Thyroid gland (tissue), 4 donors: ENCODE measurements at regions not wholly inside any gene's neighbourhood (a gene's known extent, or its start where the extent isn't known, plus 50 kb on each side); places are given as distances from the start of the nearest gene placed in this dataset.

Experiments used
- CTCF ChIP-seq, 6 experiments: fragments of 200-600 bp in 3 of 6; fragments of 450-650 bp in 3 of 6; sonication (generic) in 3 of 6; IDR thresholded peaks; one replicate each; pipeline ENCODE4 v1.5.1; 2016 to 2019; ENCODE audit warnings: antibody characterized with exemption in 6 of 6, mild to moderate bottlenecking in 2 of 6, inconsistent platforms in 1 of 6, moderate library complexity in 1 of 6
- POLR2A ChIP-seq, 2 donors: fragments of 450-650 bp; IDR thresholded peaks; one replicate each; pipeline ENCODE4 v1.6.1; 2017; ENCODE audit warnings: antibody characterized with exemption in 2 of 2, mild to moderate bottlenecking in 2 of 2, moderate library complexity in 1 of 2

GRCh38 chr9:81753436-81753835, 64.1 kb upstream of the TLE1 start:
- no peak for TF ChIP-seq CTCF (IDR thresholded peaks at IDR 0.05)
- no peak for TF ChIP-seq POLR2A (IDR thresholded peaks at IDR 0.05)
